ENCODE measurements at regions not wholly inside any gene's neighbourhood (a gene's known extent, or its start where the extent isn't known, plus 50 kb on each side); places are given as distances from the start of the nearest gene placed in this dataset.

DNA sequence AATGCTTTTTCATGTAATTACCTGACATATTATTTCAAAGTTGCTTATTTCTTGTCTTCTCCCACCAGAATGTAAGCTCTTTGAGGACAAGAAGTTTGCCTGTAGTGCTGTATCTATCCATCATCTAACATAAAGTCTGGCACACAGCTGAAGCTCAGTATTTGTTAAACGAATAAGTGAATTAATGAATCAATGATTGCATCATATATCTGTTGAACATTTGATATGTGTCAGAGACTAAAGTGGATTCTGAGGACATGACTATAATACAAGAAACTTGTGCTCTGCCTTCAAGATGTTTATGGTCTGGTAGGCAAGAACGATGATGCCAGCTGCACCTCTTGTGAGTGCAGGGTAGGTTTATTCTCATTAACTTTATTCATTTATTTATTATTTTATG, 115.4 kb upstream of the SCAF11 start:
- in situ Hi-C loops (cut with MboI; ENCODE audit: low pct_ligation_motif_present in 1 of 4, low pct_unique_long_range_greater_than_20kb in 1 of 4, low sequenced_read_pairs in 3 of 4) (loop anchor here in 1 of 4 donors (25.0 kb wide), 1 partner anchor 557 kb away; no protein-coding TSS in a partner anchor), intact Hi-C loops (cut with DNase I; ENCODE audit: low total_unique reads) (no loop called here)
- Histone ChIP-seq H3K36me3 (no peaks in the 10 kb centered on the region), H3K27me3 (no peaks in the 10 kb centered on the region), H3K4me3 (no peak overlapping the region), H3K27ac (no peak overlapping the region), H3K4me1 (no peaks in the 10 kb centered on the region), H3K9me3 (no peaks in the 10 kb centered on the region)
- no peak for TF ChIP-seq EP300 (IDR thresholded peaks at IDR 0.05; ENCODE audit: low read depth)
- TF ChIP-seq POLR2AphosphoS5 (IDR thresholded peaks at IDR 0.05), result no peak
- TF ChIP-seq, protein P1, sequence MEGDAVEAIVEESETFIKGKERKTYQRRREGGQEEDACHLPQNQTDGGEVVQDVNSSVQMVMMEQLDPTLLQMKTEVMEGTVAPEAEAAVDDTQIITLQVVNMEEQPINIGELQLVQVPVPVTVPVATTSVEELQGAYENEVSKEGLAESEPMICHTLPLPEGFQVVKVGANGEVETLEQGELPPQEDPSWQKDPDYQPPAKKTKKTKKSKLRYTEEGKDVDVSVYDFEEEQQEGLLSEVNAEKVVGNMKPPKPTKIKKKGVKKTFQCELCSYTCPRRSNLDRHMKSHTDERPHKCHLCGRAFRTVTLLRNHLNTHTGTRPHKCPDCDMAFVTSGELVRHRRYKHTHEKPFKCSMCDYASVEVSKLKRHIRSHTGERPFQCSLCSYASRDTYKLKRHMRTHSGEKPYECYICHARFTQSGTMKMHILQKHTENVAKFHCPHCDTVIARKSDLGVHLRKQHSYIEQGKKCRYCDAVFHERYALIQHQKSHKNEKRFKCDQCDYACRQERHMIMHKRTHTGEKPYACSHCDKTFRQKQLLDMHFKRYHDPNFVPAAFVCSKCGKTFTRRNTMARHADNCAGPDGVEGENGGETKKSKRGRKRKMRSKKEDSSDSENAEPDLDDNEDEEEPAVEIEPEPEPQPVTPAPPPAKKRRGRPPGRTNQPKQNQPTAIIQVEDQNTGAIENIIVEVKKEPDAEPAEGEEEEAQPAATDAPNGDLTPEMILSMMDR (IDR thresholded peaks at IDR 0.05), result no peak
- no peak for TF ChIP-seq POLR2A (IDR thresholded peaks at IDR 0.05)
- no peak for DNase-seq
- 90 to 95% methylated on average over 2 of the region's 2 CpGs for WGBS, 2 donors (ENCODE audit: low coverage in 1 of 2)

DNA sequence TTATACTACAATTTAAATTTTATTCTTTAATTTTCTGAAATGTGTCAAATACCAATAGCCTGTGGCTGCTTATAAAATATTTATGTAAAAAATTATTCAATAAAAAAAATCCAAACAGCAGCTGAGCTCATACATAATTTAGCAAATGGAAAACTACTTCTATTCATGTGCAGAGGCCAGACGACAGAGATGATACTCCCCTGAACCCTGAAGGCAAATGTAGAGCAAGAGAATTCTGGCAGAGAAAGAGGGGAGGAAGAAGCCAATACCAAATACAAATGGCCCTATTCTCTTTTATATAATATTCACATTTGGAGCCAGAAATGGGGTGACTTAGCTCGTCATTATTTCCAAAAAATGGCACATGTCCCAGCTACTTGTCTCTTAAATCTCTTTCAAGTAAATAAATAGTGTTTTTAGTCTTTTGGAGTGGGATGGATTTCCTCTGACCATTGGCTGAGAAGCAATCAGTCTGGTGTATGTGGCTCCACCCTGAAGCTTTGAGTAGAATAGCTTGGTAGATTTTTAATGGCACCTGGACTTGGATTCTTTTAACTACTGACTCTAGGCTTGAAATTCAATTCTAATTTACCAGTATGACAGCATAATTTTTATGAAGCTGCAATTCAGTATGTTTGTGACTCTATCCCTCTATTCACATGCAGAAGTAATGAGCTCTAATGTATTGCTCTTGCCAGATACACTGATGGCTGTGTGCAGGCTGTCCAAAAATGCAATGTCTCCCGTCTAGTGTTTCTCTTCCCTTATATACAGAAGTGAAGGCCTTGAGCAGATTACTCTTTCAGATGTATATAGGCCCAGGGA, 113.4 kb upstream of the SCAF11 start:
- DNase-seq, result no peak
- no peak overlapping the region for H3K27ac ChIP-seq
- in situ Hi-C loops (cut with MboI; ENCODE audit: low pct_ligation_motif_present in 1 of 4, low pct_unique_long_range_greater_than_20kb in 1 of 4, low sequenced_read_pairs in 3 of 4) (loop anchor here in 1 of 4 donors (25.0 kb wide), 1 partner anchor 559 kb away; no protein-coding TSS in a partner anchor), intact Hi-C loops (cut with DNase I; ENCODE audit: low total_unique reads) (no loop called here)
- no peaks in the 10 kb centered on the region for H3K9me3 ChIP-seq
- H3K4me1 ChIP-seq, result no peaks in the 10 kb centered on the region
- H3K27me3 ChIP-seq, result no peaks in the 10 kb centered on the region
- H3K36me3 ChIP-seq, result no peaks in the 10 kb centered on the region
- TF ChIP-seq, protein P1 (IDR thresholded peaks at IDR 0.05), result no peak
- no peak for TF ChIP-seq EP300 (IDR thresholded peaks at IDR 0.05; ENCODE audit: low read depth)
- TF ChIP-seq POLR2AphosphoS5 (IDR thresholded peaks at IDR 0.05), result no peak
- TF ChIP-seq POLR2A (IDR thresholded peaks at IDR 0.05), result no peak
- H3K4me3 ChIP-seq, result no peak overlapping the region
- WGBS, 2 donors (ENCODE audit: low coverage in 1 of 2), result 50 to 70% methylated on average over 3 of the region's 3 CpGs

DNA sequence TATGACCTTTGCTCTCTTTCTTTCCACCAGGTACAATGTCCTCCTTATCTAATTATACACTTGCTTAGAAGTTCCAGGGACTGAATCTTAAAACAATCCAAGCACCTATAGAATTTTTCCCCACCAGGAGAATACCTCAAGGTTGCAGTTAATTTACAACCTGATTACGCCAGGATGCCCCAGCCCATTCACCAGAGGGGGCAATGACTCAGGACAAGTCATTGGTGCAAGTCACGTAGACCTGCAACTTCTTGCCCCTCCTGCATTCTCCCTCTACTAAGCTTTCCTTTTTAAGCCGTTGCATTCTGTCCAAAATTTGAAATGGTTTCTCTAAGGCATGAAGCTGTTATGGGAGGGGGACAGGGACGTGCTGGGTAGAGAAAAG, 111.1 kb upstream of the SCAF11 start:
- no peaks in the 10 kb centered on the region for H3K36me3 ChIP-seq
- WGBS, 2 donors (ENCODE audit: low coverage in 1 of 2), result 83% methylated on average over 4 of the region's 4 CpGs; no CpG with 5 or more reads in 1 of the 2 donors
- H3K27me3 ChIP-seq, result no peaks in the 10 kb centered on the region
- H3K27ac ChIP-seq, result no peak overlapping the region
- TF ChIP-seq EP300 (IDR thresholded peaks at IDR 0.05; ENCODE audit: low read depth) (no peak), POLR2A (IDR thresholded peaks at IDR 0.05) (no peak), POLR2AphosphoS5 (IDR thresholded peaks at IDR 0.05) (no peak)
- TF ChIP-seq, protein P1 (IDR thresholded peaks at IDR 0.05), result no peak
- H3K4me3 ChIP-seq, result no peak overlapping the region
- no peaks in the 10 kb centered on the region for H3K9me3 ChIP-seq
- DNase-seq, result no peak
- intact Hi-C loops (cut with DNase I; ENCODE audit: low total_unique reads), result no loop called here
- H3K4me1 ChIP-seq, result no peaks in the 10 kb centered on the region
- in situ Hi-C loops (cut with MboI; ENCODE audit: low pct_ligation_motif_present in 1 of 4, low pct_unique_long_range_greater_than_20kb in 1 of 4, low sequenced_read_pairs in 3 of 4), result loop anchor here in 1 of 4 donors (25.0 kb wide), 1 partner anchor 561 kb away; no protein-coding TSS in a partner anchor

DNA sequence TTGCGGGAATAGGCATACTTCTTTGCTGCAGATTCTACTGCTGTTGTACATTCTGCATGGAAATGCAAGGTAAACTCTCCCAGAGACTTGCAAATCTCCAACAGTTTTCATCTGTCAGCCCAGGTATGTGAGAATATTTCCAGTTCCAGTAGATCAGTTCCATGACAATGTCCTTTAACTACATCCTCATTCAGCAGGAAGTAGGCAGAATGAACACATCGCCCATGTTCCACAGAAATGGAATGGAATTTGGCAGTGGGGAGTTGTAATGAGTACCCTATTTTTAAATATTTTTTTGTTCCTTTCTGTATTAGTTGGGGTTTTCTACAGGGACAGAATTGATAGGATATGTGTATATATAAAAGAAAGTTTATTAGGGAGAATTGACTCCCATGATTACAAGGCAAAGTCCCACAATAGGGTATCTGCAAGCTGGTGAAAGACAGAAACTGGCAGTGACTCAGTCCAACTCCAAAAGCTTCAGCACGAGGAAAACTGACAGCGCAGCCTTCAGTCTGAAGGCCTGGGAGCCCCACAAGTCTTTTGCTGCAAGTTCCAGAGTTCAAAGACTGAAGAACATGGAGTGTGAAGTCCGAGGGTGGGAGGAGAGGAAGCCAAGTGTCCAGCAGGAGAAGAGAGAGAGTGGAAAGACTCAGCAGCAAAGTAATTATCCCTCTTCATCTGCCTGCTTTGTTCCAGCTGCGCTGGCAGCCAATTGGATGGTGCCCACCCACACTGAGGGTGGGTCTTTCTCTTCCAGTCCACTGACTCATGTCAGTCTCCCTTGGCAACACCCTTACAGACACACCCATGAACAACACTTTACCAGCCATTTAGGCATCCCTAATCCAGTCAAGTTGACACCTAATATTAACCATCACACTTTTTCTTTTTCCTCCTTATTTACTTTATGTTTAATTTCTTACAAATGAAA, 110.4 kb upstream of the SCAF11 start:
- TF ChIP-seq, protein P1 (IDR thresholded peaks at IDR 0.05), result no peak
- TF ChIP-seq EP300 (IDR thresholded peaks at IDR 0.05; ENCODE audit: low read depth), result no peak
- TF ChIP-seq POLR2A (IDR thresholded peaks at IDR 0.05), result no peak
- no peak for TF ChIP-seq POLR2AphosphoS5 (IDR thresholded peaks at IDR 0.05)
- no peak overlapping the region for H3K27ac ChIP-seq
- WGBS, 2 donors (ENCODE audit: low coverage in 1 of 2), result 72 to 90% methylated on average over 2 to 6 of the region's 6 CpGs
- no peak for DNase-seq
- H3K4me3 ChIP-seq, result no peak overlapping the region
- no peaks in the 10 kb centered on the region for H3K9me3 ChIP-seq
- H3K27me3 ChIP-seq, result no peaks in the 10 kb centered on the region
- H3K4me1 ChIP-seq, result no peaks in the 10 kb centered on the region
- intact Hi-C loops (cut with DNase I; ENCODE audit: low total_unique reads), result no loop called here
- in situ Hi-C loops (cut with MboI; ENCODE audit: low pct_ligation_motif_present in 1 of 4, low pct_unique_long_range_greater_than_20kb in 1 of 4, low sequenced_read_pairs in 3 of 4), result loop anchor here in 1 of 4 donors (25.0 kb wide), 1 partner anchor 561 kb away; no protein-coding TSS in a partner anchor
- H3K36me3 ChIP-seq, result no peaks in the 10 kb centered on the region

Data from transverse colon (tissue), 4 donors.